HG02870 (cell line): ENCODE measurements at regions not wholly inside any gene's neighbourhood (a gene's known extent, or its start where the extent isn't known, plus 50 kb on each side); places are given as distances from the start of the nearest gene placed in this dataset.
"Not testable (repeated sequence)": the region's sequence is repeated elsewhere in the genome, so short reads cannot be mapped to it uniquely, and the experiment has no call there.

ENCODE experiments used
- ATAC-seq: cut with Tn5 transposase; IDR thresholded peaks from one replicate; pipeline ENCODE4 v1.9.1; 2021; ENCODE audit warnings: mild to moderate bottlenecking, moderate library complexity; ENCODE audit not compliant: unreplicated experiment

GRCh38 chr6:115873901-115874300 lies 186.8 kb downstream of the FRK start:
- ATAC-seq: no peak

- no peak for ATAC-seq
Observed at GRCh38 chr6:115870464-115870863, 190.2 kb downstream of the FRK start.

- ATAC-seq: no peak
Observed at GRCh38 chr6:115865914-115866313, 194.8 kb downstream of the FRK start.

- ATAC-seq: no peak
Observed at GRCh38 chr6:115863211-115863610, 197.5 kb downstream of the FRK start.

- not testable (repeated sequence) for ATAC-seq
Observed at GRCh38 chr6:115861658-115862057, 199.0 kb downstream of the FRK start.

- not testable (repeated sequence) for ATAC-seq
Observed at GRCh38 chr6:115859577-115859976, 201.1 kb downstream of the FRK start.

- no peak for ATAC-seq
Observed at GRCh38 chr6:115854866-115855665, 205.6 kb downstream of the FRK start.

GRCh38 chr6:115847671-115848070 lies 213.0 kb downstream of the FRK start:
- ATAC-seq: no peak

GRCh38 chr6:115843945-115844344 lies 216.7 kb downstream of the FRK start:
- no peak for ATAC-seq

- ATAC-seq: no peak
Observed at GRCh38 chr6:115842338-115842737, 218.4 kb downstream of the FRK start.

- ATAC-seq: no peak
Observed at GRCh38 chr6:115839583-115840181, 221.0 kb downstream of the FRK start.

GRCh38 chr6:115838763-115839401 lies 221.8 kb downstream of the FRK start:
- peak; percentile 95 for ATAC-seq

- ATAC-seq: no peak
Observed at GRCh38 chr6:115838216-115838615, 222.5 kb downstream of the FRK start.

- not testable (repeated sequence) for ATAC-seq
Observed at GRCh38 chr6:115836374-115836773, 224.3 kb downstream of the FRK start.

- no peak for ATAC-seq
Observed at GRCh38 chr6:115835314-115835713, 225.4 kb downstream of the FRK start.

GRCh38 chr6:115834542-115834941 lies 226.1 kb downstream of the FRK start:
- not testable (repeated sequence) for ATAC-seq

- ATAC-seq: no peak
Observed at GRCh38 chr6:115832786-115833185, 227.9 kb downstream of the FRK start.

- ATAC-seq: no peak
Observed at GRCh38 chr6:115832186-115832585, 228.5 kb downstream of the FRK start.

- ATAC-seq: peak; percentile 84
Observed at GRCh38 chr6:115830895-115831294, 229.8 kb downstream of the FRK start.

GRCh38 chr6:115821798-115822197 lies 238.9 kb downstream of the FRK start:
- ATAC-seq: no peak

GRCh38 chr6:115819506-115819905 lies 241.2 kb downstream of the FRK start:
- no peak for ATAC-seq

- no peak for ATAC-seq
Observed at GRCh38 chr6:115817161-115817560, 243.5 kb downstream of the FRK start.
